Peyer's patch (tissue), 4 donors: ENCODE measurements at regions not wholly inside any gene's neighbourhood (a gene's known extent, or its start where the extent isn't known, plus 50 kb on each side); places are given as distances from the start of the nearest gene placed in this dataset.

Experiments used
- POLR2A ChIP-seq, 2 donors: fragments of 450-650 bp; IDR thresholded peaks; one replicate each; pipeline ENCODE4 v1.5.1; 2017; ENCODE audit warnings: antibody characterized with exemption in 2 of 2, mild to moderate bottlenecking in 2 of 2, moderate library complexity in 2 of 2
- TF ChIP-seq, protein P1 (sequence below), 6 experiments: fragments of 450-650 bp in 4 of 6; fragments of 200-600 bp in 2 of 6; sonication (generic) in 1 of 6; IDR thresholded peaks; one replicate each; pipeline ENCODE4 v1.5.1; 2017 to 2019; ENCODE audit warnings: antibody characterized with exemption in 6 of 6, mild to moderate bottlenecking in 3 of 6, moderate library complexity in 1 of 6

DNA sequence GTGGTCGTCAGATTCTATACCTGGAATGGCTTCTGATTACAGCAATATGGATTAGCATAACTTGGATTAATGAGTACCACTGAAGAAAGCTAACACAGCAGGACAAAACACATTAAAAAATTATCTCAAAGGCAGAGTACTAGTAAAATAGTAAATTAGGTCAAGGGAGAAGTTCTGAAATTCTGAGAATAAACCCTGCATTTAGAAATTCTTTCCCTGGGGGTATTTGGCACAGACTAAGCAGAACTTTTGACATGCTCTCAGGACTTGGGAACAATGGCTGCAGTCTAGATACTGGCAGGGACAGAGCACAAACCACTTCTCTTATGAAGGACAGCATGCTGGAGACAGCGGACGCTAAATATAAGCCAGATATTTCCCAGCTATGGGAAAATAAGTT is 85.6 kb upstream of the GRIA4 start:
- TF ChIP-seq, protein P1, sequence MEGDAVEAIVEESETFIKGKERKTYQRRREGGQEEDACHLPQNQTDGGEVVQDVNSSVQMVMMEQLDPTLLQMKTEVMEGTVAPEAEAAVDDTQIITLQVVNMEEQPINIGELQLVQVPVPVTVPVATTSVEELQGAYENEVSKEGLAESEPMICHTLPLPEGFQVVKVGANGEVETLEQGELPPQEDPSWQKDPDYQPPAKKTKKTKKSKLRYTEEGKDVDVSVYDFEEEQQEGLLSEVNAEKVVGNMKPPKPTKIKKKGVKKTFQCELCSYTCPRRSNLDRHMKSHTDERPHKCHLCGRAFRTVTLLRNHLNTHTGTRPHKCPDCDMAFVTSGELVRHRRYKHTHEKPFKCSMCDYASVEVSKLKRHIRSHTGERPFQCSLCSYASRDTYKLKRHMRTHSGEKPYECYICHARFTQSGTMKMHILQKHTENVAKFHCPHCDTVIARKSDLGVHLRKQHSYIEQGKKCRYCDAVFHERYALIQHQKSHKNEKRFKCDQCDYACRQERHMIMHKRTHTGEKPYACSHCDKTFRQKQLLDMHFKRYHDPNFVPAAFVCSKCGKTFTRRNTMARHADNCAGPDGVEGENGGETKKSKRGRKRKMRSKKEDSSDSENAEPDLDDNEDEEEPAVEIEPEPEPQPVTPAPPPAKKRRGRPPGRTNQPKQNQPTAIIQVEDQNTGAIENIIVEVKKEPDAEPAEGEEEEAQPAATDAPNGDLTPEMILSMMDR (IDR thresholded peaks at IDR 0.05), result no peak
- no peak for TF ChIP-seq POLR2A (IDR thresholded peaks at IDR 0.05)
